SU-DHL-6 (cell line): ENCODE measurements at regions not wholly inside any gene's neighbourhood (a gene's known extent, or its start where the extent isn't known, plus 50 kb on each side); places are given as distances from the start of the nearest gene placed in this dataset.

Experiments used
- H2AFZ ChIP-seq: fragments of 200-600 bp; sonication (generic); 2 replicates; pipeline ENCODE4 v1.6.1; 2014; ENCODE audit warnings: low read depth, mild to moderate bottlenecking, moderate library complexity, mixed read lengths, antibody characterized with exemption, low read length; ENCODE audit not compliant: severe bottlenecking
- H3F3A ChIP-seq: fragments of 200-600 bp; shearing (Covaris generic); 2 replicates; pipeline ENCODE4 v1.6.0; 2016; ENCODE audit warnings: antibody characterized with exemption, mild to moderate bottlenecking; ENCODE audit not compliant: insufficient read depth
- H3K27ac ChIP-seq: fragments of 200-600 bp; sonication (generic); 2 replicates; pipeline ENCODE4 v1.5.1; 2016; ENCODE audit warnings: low read depth, mild to moderate bottlenecking, low read length, moderate library complexity, mixed read lengths
- H3K27me3 ChIP-seq: fragments of 200-600 bp; sonication (generic), shearing (Covaris generic); 2 replicates; pipeline ENCODE4 v1.6.0; 2014; ENCODE audit warnings: mild to moderate bottlenecking, low read length
- H3K36me3 ChIP-seq: fragments of 200-600 bp; sonication (generic); 2 replicates; pipeline ENCODE4 v1.6.1; 2014; ENCODE audit warnings: mild to moderate bottlenecking, low read length, mixed read lengths
- H3K4me2 ChIP-seq: fragments of 300-600, 200-600 bp; shearing (Covaris generic), sonication (generic); 2 replicates; pipeline ENCODE4 v1.6.0; 2014; ENCODE audit warnings: low read length, low read depth, mild to moderate bottlenecking; ENCODE audit not compliant: poor library complexity, severe bottlenecking
- H3K4me3 ChIP-seq: fragments of 200-600 bp; sonication (generic); 2 replicates; pipeline ENCODE4 v1.5.1; 2014; ENCODE audit warnings: antibody characterized with exemption, low read length, mild to moderate bottlenecking, mixed read lengths; ENCODE audit not compliant: insufficient read depth, poor library complexity, severe bottlenecking
- H3K79me2 ChIP-seq: fragments of 200-600 bp; sonication (generic); 2 replicates; pipeline ENCODE4 v1.6.1; 2014; ENCODE audit warnings: mild to moderate bottlenecking, low read length, moderate library complexity; ENCODE audit not compliant: insufficient read depth
- H3K9ac ChIP-seq: fragments of 200-600 bp; sonication (generic); 2 replicates; pipeline ENCODE4 v1.7.0; 2014; ENCODE audit warnings: mild to moderate bottlenecking, low read length
- H3K9me2 ChIP-seq: fragments of 200-600 bp; sonication (generic); replicated peaks from 2 replicates; pipeline ENCODE4 v1.6.1; 2014; ENCODE audit warnings: low read length; ENCODE audit not compliant: insufficient read depth
- H3K9me3 ChIP-seq: fragments of 200-600 bp; sonication (generic); 2 replicates; pipeline ENCODE4 v1.6.1; 2014; ENCODE audit warnings: low read length, mixed read lengths; ENCODE audit not compliant: insufficient read depth
- H4K20me1 ChIP-seq: fragments of 200-600 bp; sonication (generic); 2 replicates; pipeline ENCODE4 v1.6.1; 2014; ENCODE audit warnings: low read depth, mild to moderate bottlenecking, antibody characterized with exemption, low read length, moderate library complexity, mixed read lengths
- EZH2phosphoT487 ChIP-seq: fragments of 200-600 bp; sonication (generic), shearing (Covaris generic); conservative IDR thresholded peaks from 2 replicates; pipeline ENCODE4 v1.6.1; 2018; ENCODE audit warnings: mild to moderate bottlenecking, antibody characterized with exemption, low read length, moderate library complexity, mixed read lengths
- TF ChIP-seq, protein P1 (sequence below): fragments of 200-600 bp; sonication (generic); IDR thresholded peaks from one replicate; pipeline ENCODE4 v1.5.1; 2017; ENCODE audit warnings: antibody characterized with exemption, mild to moderate bottlenecking, low read length, moderate library complexity; ENCODE audit not compliant: insufficient read depth, poor library complexity, severe bottlenecking

DNA sequence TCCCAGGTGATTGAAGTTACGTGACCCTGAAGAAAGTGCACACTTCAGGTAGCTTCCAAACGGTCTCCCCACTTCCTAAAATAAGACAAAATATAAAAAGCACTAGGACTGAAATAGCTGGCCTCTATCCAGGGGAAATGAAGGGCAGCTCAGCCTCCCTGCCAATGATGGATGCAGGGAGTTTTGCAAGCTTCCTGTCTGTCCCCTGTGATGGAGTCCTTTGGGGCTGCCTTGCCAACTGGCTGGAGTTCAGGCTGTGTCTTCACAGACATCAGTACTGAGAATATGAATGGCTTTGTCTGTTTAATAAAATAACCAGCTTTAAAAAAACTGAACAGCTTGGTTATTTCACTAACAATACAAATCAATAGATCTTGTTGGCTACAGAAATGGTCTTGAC lies 101.4 kb upstream of the GPR12 start:
- no peak overlapping the region for H2AFZ ChIP-seq

DNA sequence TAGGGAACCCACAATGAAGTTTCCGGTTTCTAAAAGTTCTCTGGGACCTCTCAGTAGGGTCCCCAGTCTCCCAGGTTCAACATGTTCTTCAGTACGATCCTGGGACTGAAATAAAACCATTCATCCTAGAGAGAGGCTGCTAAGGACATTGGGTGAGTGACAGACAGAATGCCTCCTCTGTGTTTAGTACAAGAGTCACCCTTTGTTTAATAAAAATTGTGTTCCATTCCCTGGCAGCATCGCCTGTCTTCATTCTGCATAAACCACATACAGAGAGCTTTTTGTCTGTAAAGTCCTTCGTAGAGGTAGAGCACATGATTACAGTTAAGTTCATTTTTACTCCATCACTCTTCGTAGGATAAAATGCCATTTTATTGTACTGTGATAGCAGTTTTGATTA lies 95.3 kb upstream of the GPR12 start:
- no peaks in the 10 kb centered on the region for H3F3A ChIP-seq
- H2AFZ ChIP-seq = no peak overlapping the region
- no peak overlapping the region for H3K4me3 ChIP-seq
- no peak overlapping the region for H3K4me2 ChIP-seq
- TF ChIP-seq EZH2phosphoT487 = no peak
- TF ChIP-seq, protein P1, sequence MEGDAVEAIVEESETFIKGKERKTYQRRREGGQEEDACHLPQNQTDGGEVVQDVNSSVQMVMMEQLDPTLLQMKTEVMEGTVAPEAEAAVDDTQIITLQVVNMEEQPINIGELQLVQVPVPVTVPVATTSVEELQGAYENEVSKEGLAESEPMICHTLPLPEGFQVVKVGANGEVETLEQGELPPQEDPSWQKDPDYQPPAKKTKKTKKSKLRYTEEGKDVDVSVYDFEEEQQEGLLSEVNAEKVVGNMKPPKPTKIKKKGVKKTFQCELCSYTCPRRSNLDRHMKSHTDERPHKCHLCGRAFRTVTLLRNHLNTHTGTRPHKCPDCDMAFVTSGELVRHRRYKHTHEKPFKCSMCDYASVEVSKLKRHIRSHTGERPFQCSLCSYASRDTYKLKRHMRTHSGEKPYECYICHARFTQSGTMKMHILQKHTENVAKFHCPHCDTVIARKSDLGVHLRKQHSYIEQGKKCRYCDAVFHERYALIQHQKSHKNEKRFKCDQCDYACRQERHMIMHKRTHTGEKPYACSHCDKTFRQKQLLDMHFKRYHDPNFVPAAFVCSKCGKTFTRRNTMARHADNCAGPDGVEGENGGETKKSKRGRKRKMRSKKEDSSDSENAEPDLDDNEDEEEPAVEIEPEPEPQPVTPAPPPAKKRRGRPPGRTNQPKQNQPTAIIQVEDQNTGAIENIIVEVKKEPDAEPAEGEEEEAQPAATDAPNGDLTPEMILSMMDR = no peak
- no peaks in the 10 kb centered on the region for H3K9me2 ChIP-seq
- no peaks in the 10 kb centered on the region for H4K20me1 ChIP-seq
- H3K27me3 ChIP-seq = no peaks in the 10 kb centered on the region; the same call in 1 of the 2 replicates
- H3K9me3 ChIP-seq = no peaks in the 10 kb centered on the region
- H3K36me3 ChIP-seq = no peaks in the 10 kb centered on the region
- no peak overlapping the region for H3K27ac ChIP-seq
- H3K79me2 ChIP-seq = no peaks in the 10 kb centered on the region
- no peak overlapping the region for H3K9ac ChIP-seq

More for the DNA sequence above, 101.4 kb upstream of the GPR12 start:
- no peak for TF ChIP-seq EZH2phosphoT487
- TF ChIP-seq, protein P1 = no peak
- H3K4me3 ChIP-seq = no peak overlapping the region
- no peaks in the 10 kb centered on the region for H3K79me2 ChIP-seq
- H3K9ac ChIP-seq = no peak overlapping the region
- no peaks in the 10 kb centered on the region for H3K9me3 ChIP-seq
- H4K20me1 ChIP-seq = no peaks in the 10 kb centered on the region
- no peak overlapping the region for H3K27ac ChIP-seq
- H3K4me2 ChIP-seq = no peak overlapping the region
- H3K9me2 ChIP-seq = no peaks in the 10 kb centered on the region
- no peaks in the 10 kb centered on the region for H3K36me3 ChIP-seq
- H3K27me3 ChIP-seq = no peaks in the 10 kb centered on the region; the same call in 1 of the 2 replicates
- H3F3A ChIP-seq = no peaks in the 10 kb centered on the region

DNA sequence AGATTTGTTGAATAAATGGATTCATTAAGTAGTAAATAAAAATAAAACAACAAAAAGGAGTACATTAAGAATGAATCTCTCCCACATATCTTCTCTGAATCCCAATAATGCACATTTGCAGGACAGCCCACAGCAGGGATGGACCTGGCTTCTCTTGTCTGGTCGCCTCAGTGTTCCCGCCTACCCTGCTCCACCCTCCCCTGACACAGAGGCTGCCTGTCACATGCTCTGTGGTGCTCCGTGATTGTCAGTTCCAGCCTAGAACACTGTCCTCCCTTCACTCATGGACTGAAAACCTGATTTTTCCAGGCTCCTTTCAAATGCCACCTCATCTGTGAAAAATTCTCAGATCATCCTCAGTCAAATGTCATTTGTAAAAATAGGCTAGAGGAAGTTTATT lies 94.5 kb upstream of the GPR12 start:
- no peak overlapping the region for H3K27ac ChIP-seq
- H3K4me3 ChIP-seq = no peak overlapping the region
- no peaks in the 10 kb centered on the region for H3K9me2 ChIP-seq
- H3K9ac ChIP-seq = no peak overlapping the region
- no peaks in the 10 kb centered on the region for H3K79me2 ChIP-seq
- H3K36me3 ChIP-seq = no peaks in the 10 kb centered on the region
- H3K4me2 ChIP-seq = no peak overlapping the region
- no peaks in the 10 kb centered on the region for H4K20me1 ChIP-seq
- H3F3A ChIP-seq = no peaks in the 10 kb centered on the region
- no peak overlapping the region for H2AFZ ChIP-seq
- H3K9me3 ChIP-seq = no peaks in the 10 kb centered on the region
- no peaks in the 10 kb centered on the region; the same call in 1 of the 2 replicates for H3K27me3 ChIP-seq
- no peak for TF ChIP-seq EZH2phosphoT487
- TF ChIP-seq, protein P1 = no peak
